LNCaP clone FGC (cell line): ENCODE measurements at regions not wholly inside any gene's neighbourhood (a gene's known extent, or its start where the extent isn't known, plus 50 kb on each side); places are given as distances from the start of the nearest gene placed in this dataset.

Experiments
- DNase-seq: peaks from one replicate; pipeline ENCODE4 v3.0.0-alpha.2; 2011; ENCODE audit warnings: low read depth
- H3K4me3 ChIP-seq: 2 replicates; pipeline ENCODE4 v1.5.1; 2011; ENCODE audit warnings: mild to moderate bottlenecking, low read depth, low read length, control low read depth
- TF ChIP-seq, protein P1 (sequence below): IDR thresholded peaks from 2 replicates; pipeline ENCODE4 v1.5.1; 2012; ENCODE audit warnings: mild to moderate bottlenecking; ENCODE audit not compliant: control insufficient read depth, insufficient read depth; ENCODE audit errors: extremely low read depth

DNA sequence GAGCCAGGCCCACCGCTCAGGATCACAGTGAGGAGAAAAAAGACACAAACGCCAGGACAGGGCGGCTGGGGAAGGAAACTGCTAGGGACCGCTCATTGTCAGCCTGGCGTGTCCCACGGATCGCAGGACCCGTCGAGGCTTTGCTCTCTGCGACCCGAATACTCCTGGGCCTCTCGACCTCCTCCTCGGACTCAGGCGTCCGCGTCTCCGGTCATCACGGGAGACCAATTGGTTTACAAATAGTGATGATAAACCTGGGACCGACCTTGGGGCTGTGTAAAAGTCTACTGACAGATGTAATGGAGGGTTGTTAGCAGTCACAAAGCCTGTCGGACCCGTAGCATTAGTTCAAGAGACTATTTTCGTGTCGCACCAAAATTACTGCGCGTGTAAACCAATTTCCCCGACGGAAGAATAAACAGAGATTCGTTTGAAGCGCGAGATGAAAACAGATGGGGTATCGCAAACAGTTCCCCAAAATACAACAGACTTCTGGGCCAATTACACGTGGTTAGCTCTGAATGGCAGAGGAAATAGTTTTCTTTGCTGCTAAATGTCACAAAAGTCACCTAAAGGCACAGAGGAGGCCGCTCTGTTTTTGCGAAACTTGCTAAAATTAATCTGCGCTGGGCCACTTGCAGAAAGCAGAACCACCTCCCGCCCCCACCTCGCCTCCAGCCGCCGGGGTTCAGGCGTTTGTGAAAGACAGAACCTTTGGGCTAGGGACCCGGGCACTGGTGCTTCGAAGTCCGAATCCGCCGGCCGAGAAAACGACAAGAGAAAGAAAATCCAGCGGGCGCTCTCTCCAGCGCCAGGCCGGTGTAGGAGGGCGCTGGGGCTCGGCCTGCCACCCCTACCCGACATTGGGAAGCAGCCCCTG is 67.6 kb downstream of the FOXD1 start:
- DNase-seq: no peak
- H3K4me3 ChIP-seq: no peak overlapping the region
- TF ChIP-seq, protein P1, sequence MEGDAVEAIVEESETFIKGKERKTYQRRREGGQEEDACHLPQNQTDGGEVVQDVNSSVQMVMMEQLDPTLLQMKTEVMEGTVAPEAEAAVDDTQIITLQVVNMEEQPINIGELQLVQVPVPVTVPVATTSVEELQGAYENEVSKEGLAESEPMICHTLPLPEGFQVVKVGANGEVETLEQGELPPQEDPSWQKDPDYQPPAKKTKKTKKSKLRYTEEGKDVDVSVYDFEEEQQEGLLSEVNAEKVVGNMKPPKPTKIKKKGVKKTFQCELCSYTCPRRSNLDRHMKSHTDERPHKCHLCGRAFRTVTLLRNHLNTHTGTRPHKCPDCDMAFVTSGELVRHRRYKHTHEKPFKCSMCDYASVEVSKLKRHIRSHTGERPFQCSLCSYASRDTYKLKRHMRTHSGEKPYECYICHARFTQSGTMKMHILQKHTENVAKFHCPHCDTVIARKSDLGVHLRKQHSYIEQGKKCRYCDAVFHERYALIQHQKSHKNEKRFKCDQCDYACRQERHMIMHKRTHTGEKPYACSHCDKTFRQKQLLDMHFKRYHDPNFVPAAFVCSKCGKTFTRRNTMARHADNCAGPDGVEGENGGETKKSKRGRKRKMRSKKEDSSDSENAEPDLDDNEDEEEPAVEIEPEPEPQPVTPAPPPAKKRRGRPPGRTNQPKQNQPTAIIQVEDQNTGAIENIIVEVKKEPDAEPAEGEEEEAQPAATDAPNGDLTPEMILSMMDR: no peak

DNA sequence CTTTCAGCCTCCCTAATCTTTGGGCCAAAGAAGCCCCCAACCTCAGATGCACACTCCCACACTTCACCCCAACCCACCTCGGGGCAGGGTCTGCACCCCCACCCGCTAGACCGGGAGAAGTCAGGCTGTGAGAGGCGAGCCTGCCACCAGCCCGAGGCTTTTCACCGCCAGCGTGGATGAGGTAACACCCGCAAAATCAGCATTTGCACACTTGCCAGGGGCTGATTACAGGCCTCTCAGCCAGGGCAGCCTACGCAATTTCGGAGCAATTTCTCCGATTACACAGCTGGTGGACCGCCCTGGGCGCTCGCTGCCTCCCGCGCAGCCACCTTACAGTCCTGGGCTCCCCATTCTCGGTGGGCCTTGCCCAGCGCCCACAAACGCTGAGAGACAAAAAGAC is 68.5 kb downstream of the FOXD1 start:
- TF ChIP-seq, protein P1: no peak
- H3K4me3 ChIP-seq: no peak overlapping the region
- no peak for DNase-seq

DNA sequence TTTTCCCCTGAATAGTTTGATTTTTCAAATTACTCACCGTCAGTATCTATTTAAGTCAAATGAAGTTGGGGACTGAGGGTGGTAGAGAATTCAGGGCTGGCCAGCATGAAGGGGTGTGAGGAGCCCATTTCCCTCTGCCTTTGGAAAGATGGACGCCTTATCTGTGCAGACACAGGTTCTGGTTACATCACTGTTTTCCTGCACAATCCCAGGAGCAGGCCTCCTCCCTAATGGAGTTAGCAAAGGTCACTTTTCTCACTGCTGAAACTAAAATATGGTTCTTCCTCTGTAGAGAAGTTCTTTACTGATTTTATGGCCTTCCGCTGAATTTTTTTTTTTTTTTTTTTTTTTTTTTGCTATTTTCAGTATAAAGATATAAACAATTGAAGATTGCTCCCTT is 69.1 kb downstream of the FOXD1 start:
- no peak for DNase-seq
- TF ChIP-seq, protein P1: no peak
- H3K4me3 ChIP-seq: no peak overlapping the region

DNA sequence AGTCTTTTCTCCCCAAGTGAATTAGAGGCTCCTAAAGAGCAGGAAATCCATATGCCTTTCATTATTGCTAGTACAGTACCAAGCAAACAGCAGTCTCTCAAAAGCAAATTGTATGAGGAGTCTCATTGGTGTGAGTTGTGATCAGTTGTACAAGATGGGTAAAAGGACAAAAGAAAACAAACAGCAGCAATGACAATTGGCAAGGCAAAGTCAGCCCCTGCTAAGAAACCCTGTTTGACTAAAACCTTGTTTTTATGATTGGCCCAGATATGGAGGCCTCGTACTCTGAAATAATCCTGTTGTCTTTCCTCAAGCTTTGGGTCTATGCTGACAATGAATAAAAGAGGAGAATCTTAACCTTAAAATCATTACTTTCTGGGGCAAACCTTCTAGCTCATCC is 69.8 kb downstream of the FOXD1 start:
- no peak for DNase-seq
- TF ChIP-seq, protein P1: no peak

DNA sequence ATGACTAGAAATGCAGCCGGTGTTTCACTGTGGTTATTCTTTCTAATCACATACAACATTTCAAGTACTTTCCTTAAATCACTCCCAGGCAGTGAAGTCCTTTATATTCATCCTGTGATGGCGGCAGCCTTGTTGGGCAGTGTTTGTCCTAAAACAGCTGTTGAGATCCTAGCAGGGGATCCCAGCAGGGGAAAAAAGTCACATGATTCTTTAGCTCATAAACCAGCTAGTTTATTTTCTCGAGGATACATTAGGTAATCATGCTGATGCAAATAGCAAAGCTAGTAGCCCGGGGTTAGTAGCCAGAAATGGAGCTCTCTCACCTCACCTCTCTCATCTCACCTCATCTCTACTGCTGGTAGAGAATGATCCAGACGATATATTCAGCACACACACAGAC is 70.5 kb downstream of the FOXD1 start:
- no peak for DNase-seq
- no peak overlapping the region for H3K4me3 ChIP-seq
- TF ChIP-seq, protein P1: no peak

More for the DNA sequence above, 69.8 kb downstream of the FOXD1 start:
- H3K4me3 ChIP-seq: no peak overlapping the region

DNA sequence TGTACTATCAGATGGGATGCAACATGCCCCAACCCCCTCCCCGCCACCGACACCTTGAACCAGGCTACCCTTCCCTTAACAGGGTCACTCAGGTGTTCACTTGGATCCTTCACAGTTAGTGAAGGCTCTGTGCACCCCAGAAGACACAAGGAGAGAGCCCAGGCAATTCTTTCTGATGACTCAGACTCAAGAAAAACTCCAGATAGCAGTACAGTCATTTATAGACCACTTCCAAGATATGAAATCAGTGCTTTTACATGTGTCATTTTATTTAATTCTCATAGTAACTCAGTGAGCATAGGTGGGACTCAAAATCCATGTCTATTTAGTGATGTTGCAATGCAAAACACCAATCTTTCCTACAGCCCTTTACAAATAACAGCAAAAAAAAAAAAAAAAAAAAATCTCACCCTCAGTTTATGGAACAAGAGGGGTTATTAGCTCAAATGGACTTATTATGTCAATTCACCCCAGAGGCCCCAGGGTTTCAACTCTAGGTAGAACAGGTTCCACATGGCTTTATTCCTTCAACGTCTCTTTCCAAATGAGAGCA is 71.9 kb downstream of the FOXD1 start:
- TF ChIP-seq, protein P1: no peak
- H3K4me3 ChIP-seq: no peak overlapping the region
- DNase-seq: no peak
